Activated CD4-positive, alpha-beta memory T cell treated with anti-CD3 and anti-CD28 coated beads, Interleukin-2, amount 10 ng/mL, durations not matched to agents 7 days and 5 days (primary cell): ENCODE measurements at regions not wholly inside any gene's neighbourhood (a gene's known extent, or its start where the extent isn't known, plus 50 kb on each side); places are given as distances from the start of the nearest gene placed in this dataset.

Source experiments
- CTCF ChIA-PET: fragments of 350-600 bp; sonication (Branson Sonifier 250); formaldehyde crosslinking; loops from one replicate; lab custom pipeline; 2021; ENCODE audit warnings: antibody characterized with exemption, inconsistent platforms; lab: Charles Lee
- POLR2A ChIA-PET: fragments of 350-600 bp; sonication (Branson Sonifier 250); formaldehyde crosslinking; loops from one replicate; lab custom pipeline; 2021; ENCODE audit warnings: antibody characterized with exemption; lab: Charles Lee
- DNase-seq: peaks from one replicate; pipeline ENCODE4 v3.0.0-alpha.2; 2020
- H3K27ac Mint-ChIP-seq: one replicate; pipeline ENCODE4 v1.8.0; 2021; ENCODE audit warnings: mild to moderate bottlenecking, mixed read lengths
- H3K27me3 Mint-ChIP-seq: one replicate; pipeline ENCODE4 v1.8.0; 2021; ENCODE audit warnings: mixed read lengths
- H3K36me3 Mint-ChIP-seq: one replicate; pipeline ENCODE4 v1.8.0; 2021; ENCODE audit warnings: low read depth, mixed read lengths
- H3K4me1 Mint-ChIP-seq: one replicate; pipeline ENCODE4 v1.8.0; 2021; ENCODE audit warnings: mixed read lengths
- H3K4me3 Mint-ChIP-seq: one replicate; pipeline ENCODE4 v1.8.0; 2021; ENCODE audit warnings: mild to moderate bottlenecking, mixed read lengths
- H3K9me3 Mint-ChIP-seq: one replicate; pipeline ENCODE4 v1.8.0; 2021; ENCODE audit warnings: mixed read lengths

DNA sequence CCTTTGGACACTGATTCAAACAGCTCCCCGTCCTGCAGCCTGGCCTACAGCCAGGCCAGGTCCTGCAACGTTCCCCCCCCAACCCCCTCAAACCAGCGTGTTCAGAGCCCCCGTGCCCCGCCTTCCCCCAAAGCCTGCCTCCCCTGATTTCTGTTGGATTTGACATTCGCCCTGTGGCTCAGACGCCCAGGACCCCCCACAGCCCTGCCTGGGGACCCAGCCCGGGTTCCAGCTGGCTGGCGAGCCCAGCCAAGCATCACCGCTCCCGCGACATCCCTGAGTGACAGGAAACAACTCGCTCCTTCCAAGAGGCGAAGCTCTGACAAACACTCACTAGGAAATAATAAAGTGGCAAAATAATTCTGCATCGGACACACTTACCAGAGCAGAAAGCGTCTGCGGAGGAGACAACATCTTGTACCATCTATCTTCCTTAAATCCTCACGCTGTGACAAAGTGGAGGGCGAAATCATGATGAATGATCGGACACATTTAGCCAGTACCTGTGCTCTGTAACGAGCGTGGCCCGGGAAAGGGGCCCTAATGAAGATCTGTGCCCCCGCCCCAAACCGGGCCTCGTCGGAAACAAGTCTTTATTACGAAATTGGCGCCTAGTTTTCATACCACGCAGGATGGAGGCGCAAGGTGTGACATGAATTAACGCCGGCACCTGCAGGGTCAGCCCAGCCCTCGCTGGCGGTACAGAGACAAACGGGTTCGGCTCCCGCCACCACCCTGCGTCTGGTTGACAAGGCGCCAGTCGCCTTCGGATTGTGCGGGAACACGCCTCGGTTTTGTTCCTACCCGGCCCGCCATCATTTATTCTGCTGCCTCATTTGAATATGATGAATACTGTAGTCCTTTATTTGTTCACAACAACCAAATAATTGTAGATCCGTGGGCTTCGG, 91.0 kb upstream of the MVB12B start:
- H3K36me3 Mint-ChIP-seq = no peaks in the 10 kb centered on the region
- H3K9me3 Mint-ChIP-seq = no peaks in the 10 kb centered on the region
- no peak for DNase-seq
- H3K27ac Mint-ChIP-seq = no peak overlapping the region
- no peaks in the 10 kb centered on the region for H3K4me1 Mint-ChIP-seq
- H3K27me3 Mint-ChIP-seq = peaks cover 8% of the 10 kb centered on the region
- ChIA-PET CTCF (no interaction called here), POLR2A (no interaction called here)
- H3K4me3 Mint-ChIP-seq = no peak overlapping the region

DNA sequence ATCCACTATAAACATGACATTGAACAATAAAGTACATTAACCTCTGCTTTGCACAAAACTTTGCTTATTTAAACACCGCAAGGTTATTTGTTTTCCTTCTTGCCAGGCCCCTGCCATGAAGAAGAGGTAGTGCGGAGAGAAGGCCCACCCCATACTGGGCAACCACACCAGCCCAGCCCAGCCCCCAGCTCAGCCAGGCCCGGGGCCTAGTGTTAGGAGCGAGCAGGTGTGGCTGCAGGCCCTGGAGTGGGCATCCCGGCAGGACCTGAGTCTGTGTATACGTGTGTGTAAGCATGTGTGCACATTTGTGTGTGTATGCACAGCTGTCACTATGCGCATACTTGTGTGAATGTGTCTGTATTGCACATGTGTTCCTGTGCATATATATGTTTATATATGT, 90.4 kb upstream of the MVB12B start:
- POLR2A ChIA-PET = no interaction called here
- H3K36me3 Mint-ChIP-seq = no peaks in the 10 kb centered on the region
- DNase-seq = no peak

GRCh38 chr9:126238415-126238814, 88.2 kb upstream of the MVB12B start:
- no peak overlapping the region for H3K4me3 Mint-ChIP-seq
- H3K27ac Mint-ChIP-seq = no peak overlapping the region
- no peak for DNase-seq
- no peaks in the 10 kb centered on the region for H3K9me3 Mint-ChIP-seq
- no peaks in the 10 kb centered on the region for H3K4me1 Mint-ChIP-seq
- ChIA-PET POLR2A (no interaction called here), CTCF (no interaction called here)
- peaks cover 5% of the 10 kb centered on the region for H3K27me3 Mint-ChIP-seq
- H3K36me3 Mint-ChIP-seq = no peaks in the 10 kb centered on the region

More for the DNA sequence above, 90.4 kb upstream of the MVB12B start:
- no peaks in the 10 kb centered on the region for H3K4me1 Mint-ChIP-seq
- CTCF ChIA-PET = no interaction called here
- peaks cover 5% of the 10 kb centered on the region for H3K27me3 Mint-ChIP-seq
- H3K4me3 Mint-ChIP-seq = no peak overlapping the region
- no peak overlapping the region for H3K27ac Mint-ChIP-seq
- H3K9me3 Mint-ChIP-seq = no peaks in the 10 kb centered on the region

DNA sequence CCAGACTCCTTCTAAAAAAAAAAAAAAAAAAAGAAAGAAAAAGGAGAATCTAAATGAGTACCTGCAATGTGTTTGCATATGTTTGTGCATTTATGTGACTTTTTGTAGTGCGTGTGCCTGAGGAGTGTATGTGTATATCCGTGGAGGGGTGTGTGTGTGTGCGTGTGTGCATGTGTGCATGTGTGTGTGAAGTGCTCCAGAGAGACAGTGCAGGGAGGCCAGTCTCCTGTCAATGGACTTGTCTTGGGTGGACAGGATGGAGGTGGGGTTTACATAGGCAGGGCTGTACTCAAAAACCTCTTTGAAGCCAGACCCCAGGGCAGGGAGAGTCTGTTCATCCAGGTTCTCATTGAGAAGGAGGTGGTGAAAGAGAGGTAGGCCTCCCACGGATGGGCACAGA, 87.1 kb upstream of the MVB12B start:
- CTCF ChIA-PET = no interaction called here
- no peak overlapping the region for H3K27ac Mint-ChIP-seq
- no peak for DNase-seq

DNA sequence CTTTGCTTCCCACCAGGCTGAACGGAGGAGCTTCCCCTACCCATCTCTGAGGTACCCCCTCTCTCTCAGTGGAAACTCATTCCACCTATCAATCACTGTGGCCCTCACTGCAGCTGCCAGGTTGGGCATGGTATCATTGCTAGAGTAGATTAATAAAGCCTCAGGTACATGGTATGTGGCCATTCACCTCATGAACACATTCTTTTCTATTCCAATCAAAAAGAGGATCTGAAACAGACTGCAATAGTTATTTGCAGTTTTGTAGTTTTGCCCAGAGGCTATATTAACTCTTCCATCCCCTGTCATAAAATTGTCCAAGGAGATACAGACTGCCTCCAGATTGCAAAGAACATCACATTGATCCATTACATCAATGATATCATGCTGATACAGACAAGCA, 85.8 kb upstream of the MVB12B start:
- peaks cover 13% of the 10 kb centered on the region for H3K27me3 Mint-ChIP-seq
- H3K27ac Mint-ChIP-seq = no peak overlapping the region
- no peaks in the 10 kb centered on the region for H3K36me3 Mint-ChIP-seq
- H3K4me3 Mint-ChIP-seq = no peak overlapping the region
- CTCF ChIA-PET = no interaction called here
- no peaks in the 10 kb centered on the region for H3K4me1 Mint-ChIP-seq
- POLR2A ChIA-PET = no interaction called here
- H3K9me3 Mint-ChIP-seq = no peaks in the 10 kb centered on the region
- DNase-seq = no peak

More for the DNA sequence above, 87.1 kb upstream of the MVB12B start:
- Mint-ChIP-seq H3K36me3 (no peaks in the 10 kb centered on the region), H3K27me3 (peaks cover 6% of the 10 kb centered on the region), H3K4me1 (no peaks in the 10 kb centered on the region), H3K9me3 (no peaks in the 10 kb centered on the region), H3K4me3 (no peak overlapping the region)
- POLR2A ChIA-PET = no interaction called here

- H3K27ac Mint-ChIP-seq = no peak overlapping the region
- peaks cover 23% of the 10 kb centered on the region for H3K27me3 Mint-ChIP-seq
- ChIA-PET CTCF (no interaction called here), POLR2A (no interaction called here)
- H3K4me1 Mint-ChIP-seq = no peaks in the 10 kb centered on the region
- no peak for DNase-seq
- H3K9me3 Mint-ChIP-seq = no peaks in the 10 kb centered on the region
- H3K36me3 Mint-ChIP-seq = no peaks in the 10 kb centered on the region
- no peak overlapping the region for H3K4me3 Mint-ChIP-seq
Measured at GRCh38 chr9:126248680-126249079, 77.9 kb upstream of the MVB12B start.

- Mint-ChIP-seq H3K36me3 (no peaks in the 10 kb centered on the region), H3K27ac (no peak overlapping the region), H3K4me3 (no peak overlapping the region), H3K4me1 (peaks cover 1% of the 10 kb centered on the region), H3K27me3 (peaks cover 57% of the 10 kb centered on the region), H3K9me3 (no peaks in the 10 kb centered on the region)
- ChIA-PET CTCF (no interaction called here), POLR2A (no interaction called here)
- DNase-seq = no peak
Measured at GRCh38 chr9:126261584-126262356, 64.9 kb upstream of the MVB12B start.

DNA sequence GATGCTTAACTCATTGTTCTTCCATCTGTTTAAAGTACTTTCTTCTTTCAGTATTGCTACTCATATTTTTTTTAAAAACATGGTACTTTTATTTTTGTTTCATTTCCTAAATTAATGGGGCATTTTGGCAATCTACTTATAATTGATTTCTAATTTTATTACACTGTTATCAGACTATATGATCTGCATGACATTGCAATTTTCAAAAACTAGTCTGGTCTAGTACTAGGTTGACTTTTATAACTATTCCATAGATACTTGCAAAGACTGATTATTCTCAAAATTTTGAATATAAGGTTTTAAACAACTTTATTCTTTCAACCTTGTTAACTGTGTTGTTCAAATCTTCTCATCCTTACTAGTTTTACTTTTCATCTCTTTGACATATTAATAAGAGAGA, 63.9 kb upstream of the MVB12B start:
- ChIA-PET POLR2A (no interaction called here), CTCF (no interaction called here)
- DNase-seq = no peak
- Mint-ChIP-seq H3K9me3 (no peaks in the 10 kb centered on the region), H3K36me3 (no peaks in the 10 kb centered on the region), H3K27ac (no peak overlapping the region), H3K4me1 (peaks cover 1% of the 10 kb centered on the region), H3K27me3 (peaks cover 49% of the 10 kb centered on the region), H3K4me3 (no peak overlapping the region)

GRCh38 chr9:126270556-126270955, 56.1 kb upstream of the MVB12B start:
- no peak overlapping the region for H3K4me3 Mint-ChIP-seq
- peaks cover 8% of the 10 kb centered on the region for H3K27me3 Mint-ChIP-seq
- H3K36me3 Mint-ChIP-seq = no peaks in the 10 kb centered on the region
- no peaks in the 10 kb centered on the region for H3K9me3 Mint-ChIP-seq
- H3K27ac Mint-ChIP-seq = no peak overlapping the region
- no peaks in the 10 kb centered on the region for H3K4me1 Mint-ChIP-seq
- no peak for DNase-seq
- ChIA-PET POLR2A (no interaction called here), CTCF (no interaction called here)

DNA sequence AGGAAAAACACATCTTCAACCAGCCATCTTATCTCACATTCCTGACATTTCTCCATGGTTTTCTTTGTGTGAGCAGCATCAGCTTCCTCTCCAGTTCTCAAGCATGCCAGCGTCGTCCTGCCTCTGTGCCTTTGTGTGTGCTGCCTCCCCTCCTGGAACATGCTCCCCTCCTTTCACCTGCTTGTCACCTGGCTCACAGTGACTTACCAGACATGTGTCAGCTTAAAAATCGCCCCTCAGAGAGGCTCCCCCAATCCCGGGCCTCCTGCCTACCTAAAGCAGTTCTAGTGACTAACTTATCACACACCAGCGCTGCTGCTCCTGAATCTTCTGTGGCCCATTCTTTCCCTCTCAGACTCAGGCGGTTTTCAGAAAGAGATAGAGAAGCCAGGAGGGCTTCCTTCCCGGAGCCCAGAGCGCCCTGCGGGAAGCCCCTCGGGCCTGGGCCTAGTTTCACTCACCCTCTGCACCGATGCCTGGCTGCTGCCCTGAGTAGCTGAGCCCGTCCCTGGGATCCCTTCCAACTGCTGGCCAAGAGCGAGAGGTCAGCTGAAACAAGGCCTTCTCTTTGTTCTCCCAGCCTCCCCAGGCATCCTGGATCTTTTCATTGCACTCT, 51.1 kb upstream of the MVB12B start:
- no peak for DNase-seq
- ChIA-PET CTCF (no interaction called here), POLR2A (no interaction called here)
- Mint-ChIP-seq H3K4me3 (no peak overlapping the region), H3K27me3 (peaks cover 26% of the 10 kb centered on the region), H3K9me3 (no peaks in the 10 kb centered on the region), H3K27ac (no peak overlapping the region), H3K4me1 (no peaks in the 10 kb centered on the region), H3K36me3 (no peaks in the 10 kb centered on the region)

DNA sequence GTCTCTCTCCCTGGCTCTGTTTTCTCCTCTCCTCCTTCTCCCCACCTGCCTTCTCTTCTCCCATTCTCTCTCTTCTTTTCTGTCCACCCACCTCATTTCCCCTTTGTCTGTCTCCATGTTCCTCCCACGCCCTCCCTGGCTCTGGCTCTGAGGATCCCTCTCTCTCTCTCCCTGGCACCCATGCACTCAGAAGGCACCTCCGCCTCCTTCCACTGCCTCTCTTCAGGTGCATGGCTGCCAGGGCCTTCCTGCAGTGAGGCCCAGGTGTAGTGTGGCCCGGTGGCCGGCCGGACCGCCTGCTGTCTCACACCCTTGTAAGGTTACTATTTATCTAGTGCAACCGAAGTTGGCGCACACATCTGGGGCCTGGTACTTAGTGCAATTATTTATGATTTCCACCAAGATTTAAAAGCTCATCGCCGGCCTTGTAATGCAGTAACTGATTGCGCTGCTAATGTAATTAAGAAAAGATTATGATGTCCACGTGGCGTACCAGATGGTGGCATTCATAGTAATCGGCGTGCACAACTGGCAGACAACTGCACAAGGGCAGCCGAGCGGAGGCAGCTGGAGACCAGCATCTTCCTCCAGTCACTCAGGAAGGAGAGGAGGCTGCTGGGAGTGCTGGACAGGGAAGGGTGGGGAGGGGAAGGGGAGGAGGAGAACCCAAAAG, 50.4 kb upstream of the MVB12B start:
- H3K27ac Mint-ChIP-seq = no peak overlapping the region
- no peak overlapping the region for H3K4me3 Mint-ChIP-seq
- CTCF ChIA-PET = no interaction called here
- POLR2A ChIA-PET = no interaction called here
- DNase-seq = no peak
- no peaks in the 10 kb centered on the region for H3K9me3 Mint-ChIP-seq
- H3K36me3 Mint-ChIP-seq = no peaks in the 10 kb centered on the region
- peaks cover 28% of the 10 kb centered on the region for H3K27me3 Mint-ChIP-seq
- H3K4me1 Mint-ChIP-seq = no peaks in the 10 kb centered on the region
